Panc1 (cell line): ENCODE measurements at regions not wholly inside any gene's neighbourhood (a gene's known extent, or its start where the extent isn't known, plus 50 kb on each side); places are given as distances from the start of the nearest gene placed in this dataset.

Source experiments
- CTCF ChIP-seq: fragments of 450-650 bp; IDR thresholded peaks from 2 replicates; pipeline ENCODE4 v1.5.1; 2017; ENCODE audit warnings: mild to moderate bottlenecking
- SIN3A ChIP-seq: IDR thresholded peaks from 2 replicates; pipeline ENCODE4 v1.6.1; 2012; ENCODE audit warnings: low read depth, mild to moderate bottlenecking, low read length, moderate library complexity, borderline replicate concordance; ENCODE audit not compliant: insufficient read depth
- TCF7L2 ChIP-seq: IDR thresholded peaks from 2 replicates; pipeline ENCODE4 v1.6.1; 2011; ENCODE audit warnings: mild to moderate bottlenecking, low read depth, low read length, inconsistent platforms

DNA sequence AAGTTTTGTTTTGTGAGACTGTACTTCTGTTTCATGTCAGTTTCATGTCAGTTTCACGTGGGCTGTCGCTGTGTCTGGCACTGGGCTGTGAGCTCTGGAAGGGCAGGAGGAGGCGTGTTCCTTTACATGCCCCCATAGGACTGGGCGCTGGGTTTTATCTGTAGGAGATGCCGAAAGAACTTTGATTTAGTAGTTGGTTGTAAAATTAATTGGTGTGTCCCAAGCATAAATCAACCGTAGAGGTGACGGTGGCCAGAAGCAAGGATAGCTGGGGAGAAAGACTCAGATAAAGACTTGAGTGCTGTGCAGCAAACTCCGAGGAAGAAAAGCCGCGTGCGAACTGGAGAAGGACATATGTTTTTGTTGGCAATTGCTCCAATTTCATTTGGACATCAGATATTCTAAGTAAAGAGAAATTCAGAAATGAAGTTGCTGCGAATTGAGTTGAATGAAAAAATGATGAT is 182.5 kb downstream of the VRK1 start:
- TF ChIP-seq CTCF (no peak), TCF7L2 (no peak), SIN3A (no peak)
